HUES64 (cell line): ENCODE measurements at regions not wholly inside any gene's neighbourhood (a gene's known extent, or its start where the extent isn't known, plus 50 kb on each side); places are given as distances from the start of the nearest gene placed in this dataset.
A peak's percentile ranks its signal among the peaks of the same experiment; 100 is the strongest.
"Not testable (repeated sequence)": the region's sequence is repeated elsewhere in the genome, so short reads cannot be mapped to it uniquely, and the experiment has no call there.

Source experiments
- H3K27ac ChIP-seq: 2 replicates; pipeline ENCODE4 v1.7.0; 2013; ENCODE audit warnings: low read depth, low read length, inconsistent platforms
- H3K27me3 ChIP-seq: 2 replicates; pipeline ENCODE4 v1.6.1; 2013; ENCODE audit warnings: mild to moderate bottlenecking, low read length; ENCODE audit not compliant: insufficient read depth
- H3K36me3 ChIP-seq: 2 replicates; pipeline ENCODE4 v1.6.1; 2013; ENCODE audit warnings: mild to moderate bottlenecking, low read length; ENCODE audit not compliant: insufficient read depth
- H3K4me1 ChIP-seq: 2 replicates; pipeline ENCODE4 v1.6.1; 2013; ENCODE audit warnings: mild to moderate bottlenecking, low read length, moderate library complexity; ENCODE audit not compliant: insufficient read depth
- H3K4me3 ChIP-seq: 2 replicates; pipeline ENCODE4 v1.5.1; 2013; ENCODE audit warnings: mild to moderate bottlenecking, low read length, moderate library complexity
- H3K9ac ChIP-seq: 2 replicates; pipeline ENCODE4 v1.6.1; 2013; ENCODE audit warnings: mild to moderate bottlenecking, low read depth, low read length
- H3K9me3 ChIP-seq: 2 replicates; pipeline ENCODE4 v1.6.1; 2013; ENCODE audit warnings: low read depth, low read length; ENCODE audit not compliant: insufficient read depth
- WGBS: fragments of 150-250, 120-280 bp; methylation state at CpG from one replicate; pipeline ENCODE4 v1.1.7; 2013; ENCODE audit warnings: missing lambda C conversion rate; 5-methylcytosine and 5-hydroxymethylcytosine counted together

- Histone ChIP-seq H3K4me1 (peaks cover 5% of the 10 kb centered on the region), H3K27ac (no peak overlapping the region), H3K36me3 (no peaks in the 10 kb centered on the region), H3K9me3 (no peaks in the 10 kb centered on the region), H3K4me3 (no peak overlapping the region), H3K27me3 (no peaks in the 10 kb centered on the region), H3K9ac (no peak overlapping the region)
- WGBS = 93% methylated on average over 3 of the region's 3 CpGs
Observed at GRCh38 chr13:79908381-79908780, 427.4 kb downstream of the NDFIP2 start.

- Histone ChIP-seq H3K9ac (no peak overlapping the region), H3K9me3 (no peaks in the 10 kb centered on the region), H3K4me3 (no peak overlapping the region), H3K27ac (no peak overlapping the region), H3K4me1 (no peaks in the 10 kb centered on the region), H3K27me3 (no peaks in the 10 kb centered on the region), H3K36me3 (no peaks in the 10 kb centered on the region)
- WGBS = no CpG with 5 or more reads among the region's 1 CpG
Observed at GRCh38 chr13:79907527-79907926, 426.6 kb downstream of the NDFIP2 start.

- Histone ChIP-seq H3K27ac (no peak overlapping the region), H3K9me3 (no peaks in the 10 kb centered on the region), H3K36me3 (no peaks in the 10 kb centered on the region), H3K27me3 (no peaks in the 10 kb centered on the region), H3K4me3 (no peak overlapping the region), H3K9ac (no peak overlapping the region), H3K4me1 (peaks cover 3% of the 10 kb centered on the region; the same call in 1 of the 2 replicates)
- 94% methylated on average over 1 of the region's 3 CpGs for WGBS
Observed at GRCh38 chr13:79906345-79906744, 425.4 kb downstream of the NDFIP2 start.

- Histone ChIP-seq H3K27me3 (no peaks in the 10 kb centered on the region), H3K4me1 (peaks cover 5% of the 10 kb centered on the region), H3K27ac (no peak overlapping the region), H3K4me3 (no peak overlapping the region), H3K9me3 (no peaks in the 10 kb centered on the region), H3K9ac (no peak overlapping the region), H3K36me3 (no peaks in the 10 kb centered on the region)
- WGBS = no CpG with 5 or more reads among the region's 2 CpGs
Observed at GRCh38 chr13:79905018-79905417, 424.1 kb downstream of the NDFIP2 start.

DNA sequence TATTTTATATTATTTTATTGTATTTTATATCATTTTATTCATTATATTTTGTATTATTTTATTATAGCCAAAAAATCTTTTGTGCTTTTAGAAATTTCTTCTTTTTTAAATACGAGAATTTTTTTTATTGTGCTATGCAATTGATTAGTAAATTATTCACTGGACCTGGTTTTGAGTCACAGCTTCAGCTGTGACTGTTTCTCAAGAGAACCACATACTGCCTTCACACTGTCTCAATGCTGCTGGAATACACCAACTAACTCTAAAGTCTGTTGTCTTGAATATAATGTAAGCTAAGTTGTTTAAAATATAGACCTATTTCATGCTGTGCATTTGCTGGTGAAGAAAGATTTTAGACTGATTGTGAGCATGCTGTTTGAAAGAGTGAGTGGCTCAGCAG, 423.6 kb downstream of the NDFIP2 start:
- no CpG with 5 or more reads among the region's 1 CpG for WGBS
- Histone ChIP-seq H3K4me3 (no peak overlapping the region), H3K36me3 (no peaks in the 10 kb centered on the region), H3K27ac (no peak overlapping the region), H3K27me3 (no peaks in the 10 kb centered on the region), H3K9me3 (no peaks in the 10 kb centered on the region), H3K9ac (no peak overlapping the region), H3K4me1 (peaks cover 5% of the 10 kb centered on the region)

- Histone ChIP-seq H3K27ac (no peak overlapping the region), H3K27me3 (no peaks in the 10 kb centered on the region), H3K36me3 (no peaks in the 10 kb centered on the region), H3K9me3 (no peaks in the 10 kb centered on the region), H3K9ac (no peak overlapping the region), H3K4me1 (peaks cover 5% of the 10 kb centered on the region), H3K4me3 (no peak overlapping the region)
- WGBS = 94% methylated on average over 5 of the region's 5 CpGs
Observed at GRCh38 chr13:79901336-79901735, 420.4 kb downstream of the NDFIP2 start.

GRCh38 chr13:79900356-79900755, 419.4 kb downstream of the NDFIP2 start:
- WGBS = 94% methylated on average over 1 of the region's 1 CpG
- Histone ChIP-seq H3K36me3 (no peaks in the 10 kb centered on the region), H3K9ac (no peak overlapping the region), H3K9me3 (no peaks in the 10 kb centered on the region), H3K27me3 (no peaks in the 10 kb centered on the region), H3K27ac (no peak overlapping the region), H3K4me3 (no peak overlapping the region), H3K4me1 (peaks cover 5% of the 10 kb centered on the region)

DNA sequence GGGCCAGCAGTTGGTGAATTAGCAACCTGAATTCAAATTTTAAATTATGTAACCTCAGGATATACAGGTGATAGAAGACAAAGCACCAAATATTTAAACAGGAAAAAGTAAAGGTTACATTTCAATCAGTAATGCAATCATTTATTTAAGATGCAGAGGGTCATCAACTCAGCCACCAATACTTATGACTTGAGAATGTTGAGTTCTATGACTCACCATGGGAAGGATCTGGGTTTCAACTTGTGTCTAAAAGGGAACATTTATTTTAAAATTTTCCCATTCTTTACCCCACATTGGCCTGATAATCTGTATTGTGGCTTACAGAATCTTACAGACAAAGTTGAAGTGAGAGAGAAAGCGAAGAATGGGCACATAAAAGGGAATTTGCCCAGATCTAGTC, 418.0 kb downstream of the NDFIP2 start:
- Histone ChIP-seq H3K27ac (no peak overlapping the region), H3K4me1 (peaks cover 5% of the 10 kb centered on the region), H3K4me3 (no peak overlapping the region), H3K9me3 (no peaks in the 10 kb centered on the region), H3K9ac (no peak overlapping the region), H3K36me3 (no peaks in the 10 kb centered on the region), H3K27me3 (no peaks in the 10 kb centered on the region)
- WGBS = 95% methylated on average over 1 of the region's 1 CpG

DNA sequence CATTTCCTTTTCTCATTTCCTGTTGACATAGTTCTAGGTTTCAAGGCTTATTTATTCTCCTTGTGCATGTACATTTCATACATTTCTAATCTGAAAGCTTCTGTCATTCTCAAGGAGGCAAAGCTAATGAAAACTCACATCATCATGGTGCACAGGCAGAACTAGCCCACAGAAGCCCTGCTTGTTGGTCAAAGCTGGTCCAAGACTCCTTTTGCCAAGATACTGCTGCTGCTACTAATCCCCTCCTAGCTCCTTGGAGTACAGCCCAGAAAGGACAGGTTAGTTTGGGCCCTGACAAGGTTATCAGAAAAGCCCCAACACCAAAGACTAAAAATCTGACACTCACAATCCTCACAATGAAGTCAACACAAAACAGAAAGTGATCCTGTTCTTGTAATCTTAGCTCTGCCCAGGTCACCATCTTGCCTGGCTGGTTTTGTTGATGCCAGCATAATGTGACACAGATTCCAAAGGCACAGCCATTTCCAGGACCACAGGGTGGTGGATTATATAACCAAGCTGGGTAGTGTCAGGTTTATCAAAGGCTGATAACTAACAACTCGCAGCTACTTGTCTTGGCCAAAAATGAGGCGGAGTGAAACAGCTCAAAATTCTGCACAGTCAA, 417.4 kb downstream of the NDFIP2 start:
- H3K4me1 ChIP-seq = peaks cover 5% of the 10 kb centered on the region
- no peaks in the 10 kb centered on the region for H3K36me3 ChIP-seq
- no peak overlapping the region for H3K4me3 ChIP-seq
- no peaks in the 10 kb centered on the region for H3K27me3 ChIP-seq
- H3K27ac ChIP-seq = no peak overlapping the region
- no peak overlapping the region for H3K9ac ChIP-seq
- no peaks in the 10 kb centered on the region for H3K9me3 ChIP-seq
- WGBS = 93% methylated on average over 2 of the region's 2 CpGs

DNA sequence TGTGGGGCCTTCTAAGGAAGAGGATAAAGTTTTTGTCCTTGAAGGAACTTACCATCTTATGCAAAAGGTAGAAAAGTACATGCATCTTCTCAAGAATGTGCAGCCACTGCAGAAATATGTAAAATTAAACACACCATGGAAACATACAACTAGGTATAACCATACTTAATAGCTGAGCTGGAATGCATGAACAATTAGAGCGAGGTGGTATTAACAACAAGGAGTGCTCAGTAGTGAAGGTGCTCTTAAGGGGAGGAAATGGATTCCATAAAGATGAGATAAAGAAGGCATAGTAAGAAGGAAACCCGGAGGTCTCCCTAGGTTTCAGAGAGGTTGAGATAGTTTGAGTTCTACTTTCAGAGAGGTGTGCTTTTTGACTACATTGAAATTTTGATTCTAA, 415.9 kb downstream of the NDFIP2 start:
- no peaks in the 10 kb centered on the region for H3K36me3 ChIP-seq
- 50% methylated on average over 2 of the region's 2 CpGs for WGBS
- no peak overlapping the region for H3K9ac ChIP-seq
- H3K27ac ChIP-seq = no peak overlapping the region
- no peaks in the 10 kb centered on the region for H3K9me3 ChIP-seq
- H3K4me3 ChIP-seq = no peak overlapping the region
- H3K4me1 ChIP-seq = peaks cover 5% of the 10 kb centered on the region
- no peaks in the 10 kb centered on the region for H3K27me3 ChIP-seq

DNA sequence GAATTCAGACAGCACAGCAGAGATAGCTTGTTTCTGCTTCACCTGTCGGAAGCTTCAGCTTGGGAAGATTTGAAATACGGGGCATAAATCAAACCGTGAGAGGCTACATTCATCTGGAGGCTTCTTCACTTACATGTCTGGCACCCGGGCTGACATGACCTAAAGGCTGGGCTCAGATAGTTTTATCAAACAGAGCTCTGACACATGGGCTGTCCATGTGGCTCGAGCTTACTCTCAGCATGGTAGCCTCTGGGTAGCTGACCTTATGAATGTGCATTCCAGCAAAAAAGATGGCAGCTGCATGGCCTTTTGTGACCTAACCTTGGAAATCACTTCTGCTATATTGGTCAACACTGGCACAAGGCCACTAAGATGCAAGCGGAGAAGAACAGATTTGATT, 414.5 kb downstream of the NDFIP2 start:
- Histone ChIP-seq H3K4me1 (no peaks in the 10 kb centered on the region), H3K9me3 (no peaks in the 10 kb centered on the region), H3K27ac (no peak overlapping the region), H3K36me3 (no peaks in the 10 kb centered on the region), H3K27me3 (no peaks in the 10 kb centered on the region), H3K9ac (no peak overlapping the region), H3K4me3 (no peak overlapping the region)
- WGBS = 94% methylated on average over 6 of the region's 6 CpGs

- H3K4me3 ChIP-seq, H3K36me3 ChIP-seq, H3K9me3 ChIP-seq, H3K27me3 ChIP-seq, H3K27ac ChIP-seq: not testable (repeated sequence)
- H3K9ac ChIP-seq = peak overlapping the region; percentile 49; the same call in 1 of the 2 replicates
- WGBS = 82% methylated on average over 8 of the region's 8 CpGs
- peaks cover 20% of the 10 kb centered on the region; the same call in 1 of the 2 replicates for H3K4me1 ChIP-seq
Observed at GRCh38 chr13:79887278-79887677, 406.3 kb downstream of the NDFIP2 start.
